CD4-positive, alpha-beta T cell treated with Interferon gamma for 1 hour (primary cell): ENCODE measurements at regions not wholly inside any gene's neighbourhood (a gene's known extent, or its start where the extent isn't known, plus 50 kb on each side); places are given as distances from the start of the nearest gene placed in this dataset.
A peak's percentile ranks its signal among the peaks of the same experiment; 100 is the strongest.

Source experiments
- DNase-seq: peaks from one replicate; pipeline ENCODE4 v3.0.0-alpha.2; 2020

DNA sequence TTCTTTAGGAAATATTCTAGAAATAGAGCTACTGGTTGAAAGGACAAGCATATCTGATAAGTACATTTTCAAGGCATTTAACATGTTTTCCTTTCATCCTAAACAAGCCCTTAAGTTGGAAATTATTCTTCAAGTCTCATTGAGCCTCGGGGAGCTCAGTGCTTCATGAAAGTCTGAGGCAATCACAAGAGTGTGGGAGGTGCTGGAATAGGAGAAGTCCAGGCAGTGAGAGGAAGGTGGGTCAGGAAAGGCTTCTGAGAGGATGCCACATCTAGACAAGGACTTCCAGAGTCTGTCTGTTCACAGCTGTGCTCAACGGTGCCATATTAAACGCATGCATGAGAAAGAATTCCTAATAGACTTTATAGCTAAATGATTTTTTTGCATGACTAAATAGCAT, 69.8 kb downstream of the CD83 start:
- DNase-seq = no peak

GRCh38 chr6:14189074-14189473, 71.5 kb downstream of the CD83 start:
- DNase-seq = no peak

- no peak for DNase-seq
These were observed 72.8 kb downstream of the CD83 start for GRCh38 chr6:14190191-14190928.

- DNase-seq = no peak
These were observed 73.3 kb downstream of the CD83 start for GRCh38 chr6:14190929-14191224.

- DNase-seq = no peak
These were observed 74.2 kb downstream of the CD83 start for GRCh38 chr6:14191761-14192160.

DNA sequence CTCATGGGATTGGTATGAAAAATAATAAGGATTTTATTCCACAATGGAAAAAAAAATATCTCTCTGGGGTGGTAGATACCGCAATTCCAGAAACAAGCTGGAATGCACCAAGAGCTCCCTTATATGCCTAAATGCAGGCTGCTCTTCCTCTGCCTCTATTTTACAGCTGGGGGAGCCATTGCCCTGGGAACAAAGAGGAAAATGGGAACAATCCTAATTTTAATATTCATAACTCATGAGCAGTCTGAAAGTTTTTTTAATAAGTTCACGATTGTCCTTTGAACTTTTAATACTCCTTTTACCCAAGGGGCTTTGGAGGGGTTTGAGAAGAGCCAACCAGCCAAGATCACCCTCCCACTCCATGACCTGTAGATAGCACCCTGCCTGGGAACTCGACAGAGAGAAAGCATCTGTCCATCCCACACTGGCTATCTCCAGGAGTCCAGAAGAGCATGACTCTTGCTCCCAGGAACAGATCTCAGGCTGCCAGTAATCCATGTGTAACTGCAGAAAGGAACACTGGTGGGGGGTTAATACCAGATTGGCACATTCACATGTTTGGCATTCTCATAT, 74.7 kb downstream of the CD83 start:
- DNase-seq = no peak

- no peak for DNase-seq
These were observed 76.0 kb downstream of the CD83 start for GRCh38 chr6:14193524-14193923.

DNA sequence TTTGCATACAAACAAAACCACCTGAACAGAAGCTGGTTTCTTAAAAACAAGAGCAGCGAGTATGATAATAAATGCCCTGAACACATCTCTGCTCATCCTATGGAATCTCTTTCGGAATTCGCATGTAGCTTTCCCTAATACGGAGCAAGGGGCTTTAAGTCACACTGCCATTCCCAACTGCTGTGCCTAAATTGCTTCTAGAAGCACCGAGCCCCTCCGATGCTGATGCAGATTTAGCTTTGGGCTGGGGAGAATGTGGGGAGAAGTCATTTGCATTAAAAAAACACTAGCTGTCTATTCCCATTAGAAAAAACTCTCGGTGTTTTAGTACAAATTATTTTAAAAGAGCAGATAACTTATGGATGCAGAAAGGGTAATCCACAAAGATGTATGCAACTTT, 76.9 kb downstream of the CD83 start:
- no peak for DNase-seq

GRCh38 chr6:14194976-14195375, 77.4 kb downstream of the CD83 start:
- no peak for DNase-seq

GRCh38 chr6:14196026-14196425, 78.5 kb downstream of the CD83 start:
- DNase-seq = no peak

- DNase-seq = no peak
These were observed 79.5 kb downstream of the CD83 start for GRCh38 chr6:14197118-14197517.

GRCh38 chr6:14200047-14200446, 82.5 kb downstream of the CD83 start:
- DNase-seq = no peak

DNA sequence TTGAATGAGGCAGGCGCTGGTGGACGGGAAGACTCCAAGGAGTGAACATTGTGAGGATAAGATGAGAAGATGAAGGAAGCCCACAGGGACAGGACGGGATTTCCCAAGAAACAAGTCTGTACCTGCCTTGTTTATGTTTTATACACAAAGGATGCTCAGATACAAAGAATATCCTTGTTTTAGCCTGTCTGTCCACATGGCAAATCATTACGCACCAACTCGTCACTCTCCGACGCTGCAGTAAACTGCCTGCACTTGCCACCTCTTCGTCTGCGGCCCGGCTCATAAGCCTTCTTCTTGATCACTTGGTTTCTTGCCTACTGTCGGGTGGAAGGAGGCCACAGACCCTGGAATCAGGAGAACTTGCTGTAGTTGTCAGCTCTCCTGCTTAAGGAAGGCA, 85.4 kb downstream of the CD83 start:
- no peak for DNase-seq

- DNase-seq = no peak
These were observed 88.8 kb downstream of the CD83 start for GRCh38 chr6:14206391-14206790.

GRCh38 chr6:14207448-14207847, 89.9 kb downstream of the CD83 start:
- DNase-seq = no peak

GRCh38 chr6:14209000-14209399, 91.4 kb downstream of the CD83 start:
- no peak for DNase-seq

- DNase-seq = no peak
These were observed 92.5 kb downstream of the CD83 start for GRCh38 chr6:14210077-14210476.

DNA sequence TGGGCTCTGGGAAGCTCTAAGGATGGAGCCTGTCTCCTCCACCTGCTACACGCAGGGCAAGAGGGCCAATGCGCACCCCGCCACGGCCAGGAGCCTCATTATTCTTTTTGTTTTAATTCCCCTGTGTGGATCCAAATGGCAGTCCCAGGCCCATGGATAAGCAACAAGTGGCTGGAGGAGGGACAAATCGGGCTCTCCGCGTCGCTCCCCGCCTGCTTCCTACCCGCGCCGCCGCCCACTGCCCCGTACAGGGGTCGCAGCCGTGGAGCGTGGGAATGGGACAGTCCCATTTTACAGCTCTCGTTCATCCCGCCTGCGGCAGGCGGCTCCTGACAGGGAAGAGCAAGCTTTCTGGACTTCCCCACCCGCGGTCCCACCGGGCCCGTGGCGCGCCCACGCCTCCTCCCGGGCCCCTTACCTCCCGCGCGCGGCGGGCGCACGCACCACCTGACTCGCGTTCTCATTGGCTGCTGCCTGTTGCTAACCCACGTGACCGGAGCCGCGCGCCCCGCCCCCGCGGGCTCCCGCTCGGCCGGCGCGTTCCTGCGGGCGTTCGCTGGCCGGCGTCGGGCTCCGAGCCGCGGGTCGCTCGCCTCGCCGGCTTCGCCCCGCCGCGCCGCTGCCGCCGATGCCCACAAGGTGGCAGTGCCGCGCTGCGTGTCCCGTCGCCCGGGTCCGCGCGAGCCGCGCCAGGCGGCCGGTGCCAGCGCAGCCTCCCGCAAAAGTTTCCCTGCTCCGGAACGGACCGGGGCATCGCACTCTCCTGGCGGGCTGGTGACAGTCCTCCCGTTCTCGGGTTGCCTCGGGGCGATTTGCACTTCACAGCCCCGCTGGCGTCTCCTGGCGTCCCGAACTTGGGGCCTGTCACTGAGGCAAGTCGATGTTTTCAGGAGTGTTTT, 93.3 kb downstream of the CD83 start:
- peak; percentile 94 for DNase-seq

DNA sequence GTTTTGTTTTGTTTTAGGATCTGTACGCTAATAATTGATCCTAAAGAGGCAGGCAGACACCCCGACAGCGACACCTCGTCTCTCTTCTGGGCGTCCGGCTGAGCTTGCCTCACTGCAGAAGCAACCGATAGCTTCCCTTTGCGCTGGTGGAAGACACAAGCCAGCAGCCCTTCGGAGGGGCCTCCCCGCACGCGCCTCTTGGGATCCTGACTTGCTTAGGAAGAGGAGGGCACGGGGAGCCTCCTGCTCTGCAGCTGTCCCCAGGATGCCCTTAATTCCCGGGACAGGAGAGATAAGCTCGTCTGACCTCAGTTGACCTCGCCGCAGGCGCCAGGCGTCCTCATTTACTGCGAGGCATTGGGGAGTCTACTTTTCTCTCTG, 94.0 kb downstream of the CD83 start:
- no peak for DNase-seq

DNA sequence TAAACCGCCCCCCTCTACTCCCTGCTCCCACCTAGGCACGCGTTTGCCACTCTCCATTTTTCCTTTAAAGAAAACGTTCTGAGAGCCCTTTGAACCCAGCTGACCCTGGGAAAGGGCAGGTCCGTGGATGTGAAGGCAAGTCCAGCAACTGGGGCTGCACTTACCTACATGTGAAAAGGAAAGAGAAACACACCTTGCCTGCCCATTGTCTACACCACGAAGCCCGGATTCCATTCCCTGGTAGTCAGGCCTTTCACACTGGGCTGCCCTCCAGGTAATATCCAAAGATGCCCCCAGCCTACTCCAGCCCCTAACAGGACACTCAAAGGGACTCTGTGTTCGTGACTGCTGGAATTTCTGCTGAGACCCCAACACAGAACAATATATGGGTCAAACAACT, 94.4 kb downstream of the CD83 start:
- no peak for DNase-seq

- no peak for DNase-seq
These were observed 95.1 kb downstream of the CD83 start for GRCh38 chr6:14212632-14213031.

DNA sequence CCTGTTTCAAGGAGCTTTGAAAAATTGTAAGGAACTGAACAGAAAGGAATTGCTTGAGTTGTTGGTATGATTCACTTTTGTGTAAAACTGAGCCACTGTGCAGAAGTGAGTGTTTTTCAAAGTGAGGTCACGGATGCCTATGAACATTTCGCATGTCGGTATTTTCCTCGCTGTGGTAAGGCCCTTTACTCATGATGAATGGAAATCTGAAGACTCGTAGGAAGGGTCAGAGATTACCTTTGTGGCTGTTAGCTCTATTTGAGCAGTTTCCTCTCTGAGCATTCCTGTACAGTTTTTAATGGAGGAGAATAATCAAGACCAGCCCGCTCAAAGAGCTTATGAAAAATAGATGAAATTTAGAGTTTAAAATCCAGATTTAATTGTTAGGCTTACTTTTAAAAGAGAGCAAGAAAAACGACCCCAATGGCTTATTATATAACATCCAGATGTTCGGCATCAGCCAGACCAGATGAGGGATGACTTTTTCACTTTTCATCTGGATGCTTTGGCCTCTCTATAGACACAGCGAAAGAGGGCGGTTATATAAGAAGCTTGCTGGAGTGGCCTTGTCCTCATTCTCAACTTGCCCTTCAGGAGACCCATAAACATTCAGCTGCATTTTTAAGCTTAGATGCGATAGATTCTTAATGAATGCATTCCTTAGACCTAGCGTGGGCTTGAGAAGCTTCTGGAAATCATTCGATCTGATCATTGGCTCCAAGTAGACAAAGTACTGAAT, 99.5 kb downstream of the CD83 start:
- DNase-seq = no peak

DNA sequence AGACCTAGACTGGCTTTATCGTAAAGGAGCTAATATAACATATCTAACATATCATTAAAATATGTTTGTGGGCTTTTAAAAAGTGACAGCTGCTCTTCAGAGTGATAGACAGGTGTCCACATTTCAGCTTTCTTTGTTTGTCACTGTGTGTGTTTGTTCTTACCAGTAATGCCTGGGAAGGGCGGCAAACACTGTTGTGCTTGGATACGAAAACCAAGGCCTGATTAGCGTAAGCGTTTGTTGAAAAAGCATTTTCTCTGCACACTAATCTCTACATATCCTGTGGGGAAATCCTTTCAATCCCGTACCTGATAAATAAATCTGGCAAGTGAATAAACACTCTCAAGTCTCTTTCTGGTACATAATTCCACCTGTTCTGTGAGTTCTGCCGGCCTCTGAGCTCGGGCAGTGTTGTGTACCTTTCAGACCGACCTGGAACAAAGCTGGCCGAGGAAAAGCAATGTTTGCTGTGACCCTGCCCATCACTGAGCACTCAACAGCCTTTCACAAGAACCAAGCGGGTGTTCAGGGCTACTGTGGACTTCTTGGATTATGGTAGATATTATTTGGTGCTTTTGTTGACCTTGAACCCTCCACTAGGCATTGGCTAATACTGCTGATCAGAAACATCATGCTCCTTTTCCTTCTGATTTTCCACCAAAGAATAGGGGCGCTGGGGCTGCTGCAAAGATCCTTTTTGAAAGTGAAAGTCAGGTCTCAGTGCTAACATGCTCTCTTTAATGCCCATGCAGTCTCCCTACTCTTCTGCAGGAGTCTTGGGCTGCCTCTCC, 100.4 kb downstream of the CD83 start:
- DNase-seq = no peak
